ENCODE measurements at regions not wholly inside any gene's neighbourhood (a gene's known extent, or its start where the extent isn't known, plus 50 kb on each side); places are given as distances from the start of the nearest gene placed in this dataset.

GRCh38 chr18:47708206-47708605, 222.3 kb downstream of the SMAD2 start:
- DNase-seq (ENCODE audit: low read depth, low spot score), result no peak
- intact Hi-C loops (cut with micrococcal nuclease; ENCODE audit: unreplicated experiment) (no loop called here), in situ Hi-C loops (cut with HindIII; ENCODE audit: low pct_unique_long_range_greater_than_20kb, low sequenced_read_pairs) (no loop called here)
- ATAC-seq, result no peak
- Histone ChIP-seq H3K9me3 (ENCODE audit: control insufficient read depth, insufficient read depth, low read depth, low read length) (no peaks in the 10 kb centered on the region), H3K27ac (ENCODE audit: low read length) (no peak overlapping the region), H3K27me3 (ENCODE audit: control insufficient read depth, insufficient read depth, low read length) (no peaks in the 10 kb centered on the region), H3K4me3 (ENCODE audit: low read depth in 2 of 2, low read length in 2 of 2) (no peak overlapping the region), H3K4me1 (ENCODE audit: control insufficient read depth, insufficient read depth, low read length) (no peaks in the 10 kb centered on the region), H3K36me3 (ENCODE audit: control insufficient read depth, insufficient read depth, low read length) (no peaks in the 10 kb centered on the region)
- BruUV-seq (replicated peaks), result no TSS peak
- TF ChIP-seq, protein P1, sequence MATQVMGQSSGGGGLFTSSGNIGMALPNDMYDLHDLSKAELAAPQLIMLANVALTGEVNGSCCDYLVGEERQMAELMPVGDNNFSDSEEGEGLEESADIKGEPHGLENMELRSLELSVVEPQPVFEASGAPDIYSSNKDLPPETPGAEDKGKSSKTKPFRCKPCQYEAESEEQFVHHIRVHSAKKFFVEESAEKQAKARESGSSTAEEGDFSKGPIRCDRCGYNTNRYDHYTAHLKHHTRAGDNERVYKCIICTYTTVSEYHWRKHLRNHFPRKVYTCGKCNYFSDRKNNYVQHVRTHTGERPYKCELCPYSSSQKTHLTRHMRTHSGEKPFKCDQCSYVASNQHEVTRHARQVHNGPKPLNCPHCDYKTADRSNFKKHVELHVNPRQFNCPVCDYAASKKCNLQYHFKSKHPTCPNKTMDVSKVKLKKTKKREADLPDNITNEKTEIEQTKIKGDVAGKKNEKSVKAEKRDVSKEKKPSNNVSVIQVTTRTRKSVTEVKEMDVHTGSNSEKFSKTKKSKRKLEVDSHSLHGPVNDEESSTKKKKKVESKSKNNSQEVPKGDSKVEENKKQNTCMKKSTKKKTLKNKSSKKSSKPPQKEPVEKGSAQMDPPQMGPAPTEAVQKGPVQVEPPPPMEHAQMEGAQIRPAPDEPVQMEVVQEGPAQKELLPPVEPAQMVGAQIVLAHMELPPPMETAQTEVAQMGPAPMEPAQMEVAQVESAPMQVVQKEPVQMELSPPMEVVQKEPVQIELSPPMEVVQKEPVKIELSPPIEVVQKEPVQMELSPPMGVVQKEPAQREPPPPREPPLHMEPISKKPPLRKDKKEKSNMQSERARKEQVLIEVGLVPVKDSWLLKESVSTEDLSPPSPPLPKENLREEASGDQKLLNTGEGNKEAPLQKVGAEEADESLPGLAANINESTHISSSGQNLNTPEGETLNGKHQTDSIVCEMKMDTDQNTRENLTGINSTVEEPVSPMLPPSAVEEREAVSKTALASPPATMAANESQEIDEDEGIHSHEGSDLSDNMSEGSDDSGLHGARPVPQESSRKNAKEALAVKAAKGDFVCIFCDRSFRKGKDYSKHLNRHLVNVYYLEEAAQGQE (IDR thresholded peaks at IDR 0.05; ENCODE audit: insufficient read depth in 1 of 2, low read depth in 2 of 2, low read length in 1 of 2), result no peak
- CTCF ChIA-PET, result no interaction called here
- POLR2A ChIA-PET, result no interaction called here

DNA sequence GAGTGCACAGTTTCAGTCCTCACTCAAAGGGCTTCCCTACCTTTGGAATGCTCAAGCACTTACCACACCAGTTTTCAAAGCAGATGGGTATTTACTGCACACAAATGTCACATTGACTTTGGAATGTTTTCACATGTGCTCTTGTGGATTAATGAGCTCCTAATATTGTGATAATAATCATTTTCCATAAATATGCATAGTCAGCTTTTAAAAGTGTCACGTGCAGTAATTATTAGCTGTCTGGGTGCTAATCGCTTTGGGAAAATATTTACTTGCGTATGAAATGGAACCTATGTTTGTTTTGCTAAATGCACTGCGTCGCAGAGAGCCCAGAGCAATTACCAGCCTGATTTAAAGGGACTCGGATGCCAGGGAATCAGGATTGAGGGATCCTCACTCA, 229.3 kb downstream of the SMAD2 start:
- no peak overlapping the region for H3K4me3 ChIP-seq (ENCODE audit: low read depth in 2 of 2, low read length in 2 of 2)
- POLR2A ChIA-PET, result no interaction called here
- no peak overlapping the region for H3K27ac ChIP-seq (ENCODE audit: low read length)
- H3K4me1 ChIP-seq (ENCODE audit: control insufficient read depth, insufficient read depth, low read length), result no peaks in the 10 kb centered on the region
- in situ Hi-C loops (cut with HindIII; ENCODE audit: low pct_unique_long_range_greater_than_20kb, low sequenced_read_pairs), result no loop called here
- intact Hi-C loops (cut with micrococcal nuclease; ENCODE audit: unreplicated experiment), result no loop called here
- H3K9me3 ChIP-seq (ENCODE audit: control insufficient read depth, insufficient read depth, low read depth, low read length), result no peaks in the 10 kb centered on the region
- CTCF ChIA-PET, result no interaction called here
- no peak for TF ChIP-seq SIN3A (IDR thresholded peaks at IDR 0.05; ENCODE audit: borderline replicate concordance, insufficient read depth, low read depth, low read length)
- TF ChIP-seq TCF7L2 (IDR thresholded peaks at IDR 0.05; ENCODE audit: low read depth, low read length), result no peak
- TF ChIP-seq POLR2AphosphoS5 (IDR thresholded peaks at IDR 0.05; ENCODE audit: low read depth, low read length), result no peak
- TF ChIP-seq, protein P2, sequence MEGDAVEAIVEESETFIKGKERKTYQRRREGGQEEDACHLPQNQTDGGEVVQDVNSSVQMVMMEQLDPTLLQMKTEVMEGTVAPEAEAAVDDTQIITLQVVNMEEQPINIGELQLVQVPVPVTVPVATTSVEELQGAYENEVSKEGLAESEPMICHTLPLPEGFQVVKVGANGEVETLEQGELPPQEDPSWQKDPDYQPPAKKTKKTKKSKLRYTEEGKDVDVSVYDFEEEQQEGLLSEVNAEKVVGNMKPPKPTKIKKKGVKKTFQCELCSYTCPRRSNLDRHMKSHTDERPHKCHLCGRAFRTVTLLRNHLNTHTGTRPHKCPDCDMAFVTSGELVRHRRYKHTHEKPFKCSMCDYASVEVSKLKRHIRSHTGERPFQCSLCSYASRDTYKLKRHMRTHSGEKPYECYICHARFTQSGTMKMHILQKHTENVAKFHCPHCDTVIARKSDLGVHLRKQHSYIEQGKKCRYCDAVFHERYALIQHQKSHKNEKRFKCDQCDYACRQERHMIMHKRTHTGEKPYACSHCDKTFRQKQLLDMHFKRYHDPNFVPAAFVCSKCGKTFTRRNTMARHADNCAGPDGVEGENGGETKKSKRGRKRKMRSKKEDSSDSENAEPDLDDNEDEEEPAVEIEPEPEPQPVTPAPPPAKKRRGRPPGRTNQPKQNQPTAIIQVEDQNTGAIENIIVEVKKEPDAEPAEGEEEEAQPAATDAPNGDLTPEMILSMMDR (IDR thresholded peaks at IDR 0.05), result no peak
- TF ChIP-seq, protein P1 (IDR thresholded peaks at IDR 0.05; ENCODE audit: insufficient read depth in 1 of 2, low read depth in 2 of 2, low read length in 1 of 2), result no peak
- no TSS peak for BruUV-seq (replicated peaks)
- no peaks in the 10 kb centered on the region for H3K36me3 ChIP-seq (ENCODE audit: control insufficient read depth, insufficient read depth, low read length)
- peaks cover 2% of the 10 kb centered on the region; the same call in 1 of the 2 replicates for H3K27me3 ChIP-seq (ENCODE audit: control insufficient read depth, insufficient read depth, low read length)
- ATAC-seq (no peak), DNase-seq (ENCODE audit: low read depth, low spot score) (no peak)

Measured in Panc1 (cell line).